ENCODE measurements at regions not wholly inside any gene's neighbourhood (a gene's known extent, or its start where the extent isn't known, plus 50 kb on each side); places are given as distances from the start of the nearest gene placed in this dataset.
"Not testable (repeated sequence)": the region's sequence is repeated elsewhere in the genome, so short reads cannot be mapped to it uniquely, and the experiment has no call there.

DNA sequence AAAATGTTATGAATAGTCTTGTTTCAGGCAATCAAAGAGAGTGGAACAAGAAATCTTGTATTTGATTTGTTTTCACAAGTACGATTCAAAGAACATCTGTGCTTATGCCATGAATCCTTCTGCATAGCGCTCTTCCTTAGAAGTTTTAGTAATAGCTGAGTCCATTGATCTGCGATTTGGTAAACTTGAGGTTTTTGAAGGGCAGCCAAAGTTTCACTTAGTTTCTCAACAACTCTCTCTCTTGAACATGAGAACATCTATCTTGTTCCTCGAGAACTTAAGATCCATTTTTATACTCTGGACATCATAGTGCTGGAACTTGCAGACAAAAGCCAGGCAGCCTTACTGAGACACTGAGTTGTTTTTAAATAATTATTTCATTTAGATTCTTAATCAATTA, 96.2 kb upstream of the USP15 start:
- DNase-seq (ENCODE audit: low read depth in 2 of 2) = no peak

DNA sequence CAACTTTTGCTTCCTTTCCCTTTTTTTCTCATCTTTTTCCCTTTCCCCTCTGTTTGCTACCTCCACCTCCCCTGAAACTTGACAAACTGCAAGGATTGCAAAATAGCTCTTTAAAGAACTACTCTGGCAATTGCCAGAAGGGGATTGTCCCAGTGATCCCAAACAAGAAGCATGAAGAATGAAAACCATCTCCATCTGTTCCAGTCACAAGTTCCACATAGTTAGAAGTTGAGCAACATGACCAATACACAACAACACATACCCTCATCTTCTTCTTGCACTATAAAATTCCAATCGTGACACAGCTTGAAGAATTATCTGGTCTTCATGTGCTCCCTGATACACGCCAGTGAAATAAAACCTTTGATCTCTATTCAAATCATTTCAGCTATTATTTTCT, 93.7 kb upstream of the USP15 start:
- no peak for DNase-seq (ENCODE audit: low read depth in 2 of 2)

DNA sequence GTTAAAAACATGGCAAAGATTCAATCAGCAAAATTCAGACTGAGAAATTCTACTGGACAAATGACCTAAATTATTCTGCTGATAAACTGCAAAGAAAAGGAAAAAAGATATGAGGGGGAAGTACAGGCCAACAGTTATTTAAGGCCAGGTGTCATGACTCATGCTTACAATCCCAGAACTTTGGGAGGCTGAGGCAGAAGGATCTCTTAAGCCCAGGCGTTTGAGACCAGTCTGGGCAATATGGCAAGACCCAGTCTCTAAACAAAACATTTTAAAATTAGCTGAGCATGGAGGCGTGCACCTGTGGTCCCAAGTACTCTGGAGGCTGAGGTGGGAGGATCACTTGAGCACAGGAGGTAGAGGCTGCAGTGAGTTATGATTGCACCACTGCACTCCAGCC, 91.8 kb upstream of the USP15 start:
- no peak for DNase-seq (ENCODE audit: low read depth in 2 of 2)

DNA sequence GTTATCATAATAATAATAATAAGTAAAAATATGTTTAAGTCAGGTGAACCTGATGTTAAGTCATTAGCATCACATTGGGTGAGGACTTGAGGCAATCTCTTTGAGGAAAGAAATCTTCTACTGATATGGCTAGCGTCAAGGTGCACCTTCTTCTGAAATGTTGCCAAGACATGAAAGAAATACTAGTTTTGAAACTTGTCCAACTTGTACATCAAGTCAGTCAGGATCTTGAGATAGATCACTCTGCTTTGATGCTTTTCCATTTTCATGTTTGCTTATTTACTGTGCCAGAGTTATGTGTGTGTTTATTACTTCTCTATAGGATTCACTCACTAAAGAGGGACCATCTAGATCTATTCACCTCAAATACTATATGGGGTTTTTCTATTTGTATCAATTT, 90.0 kb upstream of the USP15 start:
- no peak for DNase-seq (ENCODE audit: low read depth in 2 of 2)

DNA sequence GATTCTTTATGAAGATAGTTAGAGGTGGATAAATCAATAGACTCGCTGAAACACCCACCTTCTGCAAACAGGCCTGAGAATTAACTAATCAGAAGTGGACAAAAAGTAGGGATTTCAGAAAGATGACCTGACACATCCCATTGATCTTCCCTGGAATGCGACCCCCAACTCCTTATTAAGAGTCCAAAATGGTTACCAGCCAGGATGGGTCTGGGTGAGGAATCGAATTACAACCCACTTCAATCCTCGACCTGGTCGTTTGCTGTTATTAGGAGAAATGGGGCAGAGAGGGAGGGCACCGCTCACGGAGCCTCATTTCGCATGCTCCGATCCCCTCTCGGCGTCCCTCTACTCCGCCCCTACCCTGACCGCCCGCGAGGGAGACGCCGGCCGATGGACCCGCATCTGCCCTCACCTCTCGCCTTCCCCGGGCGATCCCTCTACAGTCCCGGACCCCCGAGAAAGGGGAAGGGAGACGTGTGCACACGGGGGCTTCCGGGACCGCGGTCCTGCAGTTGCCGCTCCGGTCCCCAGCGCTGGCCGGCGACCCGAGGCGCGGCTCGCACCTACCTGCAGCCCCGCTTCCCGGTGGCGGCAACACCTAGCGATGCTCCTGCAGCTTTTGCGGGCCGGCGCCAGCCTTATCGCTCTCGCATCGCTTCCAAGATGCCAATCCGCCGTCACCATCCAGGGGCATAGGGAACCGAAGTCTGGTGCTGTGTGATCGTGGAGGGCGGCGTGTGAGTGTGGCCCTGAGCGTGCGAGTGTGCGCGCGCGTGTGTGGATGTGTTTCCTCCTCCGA, 69.3 kb upstream of the USP15 start:
- DNase-seq (ENCODE audit: low read depth in 2 of 2) = peak in 1 of 2 donors; percentile 1

DNA sequence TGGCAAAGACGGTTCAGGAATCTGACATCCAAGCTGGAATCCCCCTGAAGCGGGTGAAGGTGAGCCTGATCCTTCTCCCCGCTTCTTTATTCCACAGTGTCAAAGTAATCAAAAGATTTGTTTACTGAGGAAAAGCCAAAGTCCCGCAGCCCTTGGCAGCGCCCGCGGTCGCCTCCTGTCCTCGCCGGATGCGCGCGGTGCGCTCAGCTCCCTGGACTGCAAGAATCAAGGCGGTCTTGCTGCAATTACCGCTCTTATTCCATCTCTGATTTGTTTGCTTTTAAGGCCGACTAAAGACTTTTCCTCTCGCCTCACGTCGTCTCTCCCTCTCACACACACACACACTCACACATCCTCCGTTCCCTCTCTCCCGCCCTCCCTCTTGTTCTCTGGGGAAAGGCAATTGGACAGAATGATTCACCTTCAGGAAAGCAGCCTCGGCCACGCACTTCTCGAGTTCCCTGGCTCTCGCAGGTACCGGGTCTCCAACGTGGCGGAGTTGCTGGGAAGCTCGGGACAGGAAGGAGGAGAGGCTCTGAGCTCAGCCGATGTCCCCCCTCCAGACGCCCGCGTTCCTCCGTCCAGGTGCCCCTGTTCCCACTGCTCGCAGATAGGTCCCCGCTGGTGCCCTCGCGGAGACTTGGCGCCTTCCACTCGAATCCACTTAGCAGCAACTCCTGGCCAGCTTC, 68.6 kb upstream of the USP15 start:
- DNase-seq (ENCODE audit: low read depth in 2 of 2) = peak; percentile 13 to 21

DNA sequence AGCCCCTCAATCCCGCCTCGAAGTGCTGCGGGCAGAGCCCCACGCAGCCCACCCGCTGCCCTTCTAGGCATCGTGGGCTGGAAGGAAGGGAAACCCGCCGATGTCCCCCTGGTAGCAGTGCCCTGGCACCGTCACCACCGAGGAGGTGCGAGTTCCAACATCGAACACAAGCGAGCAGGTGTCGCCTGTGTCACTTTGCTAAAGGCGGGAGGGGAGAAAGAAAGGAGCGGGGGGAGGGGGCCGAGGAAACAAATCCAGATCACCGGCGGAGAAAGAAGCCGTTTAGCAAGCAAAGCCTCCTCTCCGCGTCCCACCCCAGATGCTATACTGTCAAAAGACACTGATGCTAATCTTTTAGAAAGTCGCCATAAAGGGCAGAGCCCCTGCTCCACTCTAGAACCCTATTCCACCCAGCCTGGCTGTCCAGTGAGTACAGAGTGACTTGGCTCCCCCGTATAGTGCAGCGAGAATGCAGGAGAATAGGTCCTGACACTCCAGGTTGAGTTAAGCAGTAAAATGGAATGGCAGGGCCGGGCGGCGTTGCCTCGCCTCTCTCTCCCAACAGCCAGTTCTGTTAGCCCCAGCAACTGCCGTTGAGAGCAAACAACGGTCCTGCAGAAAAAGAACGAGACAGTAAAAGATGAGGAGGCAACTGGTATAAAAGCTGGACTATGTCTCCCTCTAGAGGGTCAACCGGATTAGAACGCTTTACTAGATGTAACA, 67.9 kb upstream of the USP15 start:
- DNase-seq (ENCODE audit: low read depth in 2 of 2) = peak; percentile 82 to 83

DNA sequence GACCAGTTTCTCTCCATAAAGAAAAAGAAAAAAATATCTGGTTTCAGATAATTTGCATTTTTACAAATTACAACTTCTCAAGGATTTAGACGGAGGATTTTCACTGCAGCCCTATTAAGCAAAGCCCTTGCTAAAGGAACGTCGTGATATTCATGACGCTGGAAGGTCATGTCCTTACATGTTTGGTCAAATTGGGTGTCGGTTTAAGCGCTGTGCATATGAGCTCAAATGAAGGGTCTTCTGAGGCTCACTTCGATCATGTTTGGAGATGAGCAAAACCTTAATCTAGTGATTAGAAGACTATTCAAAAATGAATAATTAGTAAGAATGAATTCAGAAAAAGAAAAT, 67.3 kb upstream of the USP15 start:
- no peak for DNase-seq (ENCODE audit: low read depth in 2 of 2)

DNA sequence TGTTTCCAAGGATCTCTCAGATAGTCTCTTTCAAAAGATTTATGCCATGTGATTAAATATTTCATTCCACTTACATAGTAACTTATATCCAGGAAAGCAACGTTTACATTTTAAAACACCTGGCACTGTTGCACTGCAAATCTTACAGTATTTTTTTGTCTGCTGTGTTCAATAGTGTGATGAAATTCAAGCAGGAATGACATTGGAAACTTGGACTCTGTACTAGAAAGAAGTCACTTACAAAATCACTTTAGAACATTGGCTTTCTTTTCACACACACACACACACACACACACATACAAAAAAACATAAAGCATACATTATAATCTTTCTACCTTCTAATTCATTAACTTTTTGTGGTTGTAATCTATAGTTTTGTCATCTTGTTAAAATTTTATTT, 66.2 kb upstream of the USP15 start:
- DNase-seq (ENCODE audit: low read depth in 2 of 2) = no peak

DNA sequence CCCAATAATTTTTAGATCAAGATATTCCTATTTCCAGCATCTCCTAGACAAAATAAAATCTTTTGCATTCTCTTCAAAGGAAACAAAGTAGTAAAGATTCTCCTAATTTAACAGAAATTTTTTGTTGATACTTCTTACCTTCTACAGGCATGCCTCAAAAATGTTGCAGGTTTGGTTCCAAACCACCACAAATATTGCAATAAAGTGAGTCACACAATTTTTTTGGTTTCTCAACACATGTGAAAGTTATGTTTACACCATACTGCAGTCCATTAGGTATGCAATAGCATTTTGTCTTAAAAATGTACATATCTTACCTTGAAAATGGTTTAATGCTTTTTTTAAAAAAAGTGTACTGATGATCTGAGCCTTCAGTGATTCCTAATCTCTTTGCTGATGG, 65.6 kb upstream of the USP15 start:
- no peak for DNase-seq (ENCODE audit: low read depth in 2 of 2)

DNA sequence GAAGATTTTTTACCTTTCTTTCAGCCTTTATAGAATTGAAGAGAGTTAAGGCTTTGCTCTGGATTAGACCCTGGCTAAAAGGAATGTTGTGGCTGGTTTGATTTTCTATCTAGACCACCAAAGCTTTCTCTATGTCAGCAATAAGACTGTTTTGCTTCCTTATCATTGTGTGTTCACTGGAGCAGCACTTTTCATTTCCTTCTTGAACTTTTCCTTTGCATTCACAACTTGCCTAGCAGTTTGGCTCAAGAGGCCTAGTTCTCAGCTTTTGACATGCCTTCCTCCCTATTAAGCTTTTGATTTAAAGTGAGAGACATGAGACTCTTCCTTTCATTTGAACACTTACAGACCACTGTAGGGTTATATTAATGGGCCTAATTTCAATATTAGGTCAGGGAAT, 64.1 kb upstream of the USP15 start:
- no peak for DNase-seq (ENCODE audit: low read depth in 2 of 2)

DNA sequence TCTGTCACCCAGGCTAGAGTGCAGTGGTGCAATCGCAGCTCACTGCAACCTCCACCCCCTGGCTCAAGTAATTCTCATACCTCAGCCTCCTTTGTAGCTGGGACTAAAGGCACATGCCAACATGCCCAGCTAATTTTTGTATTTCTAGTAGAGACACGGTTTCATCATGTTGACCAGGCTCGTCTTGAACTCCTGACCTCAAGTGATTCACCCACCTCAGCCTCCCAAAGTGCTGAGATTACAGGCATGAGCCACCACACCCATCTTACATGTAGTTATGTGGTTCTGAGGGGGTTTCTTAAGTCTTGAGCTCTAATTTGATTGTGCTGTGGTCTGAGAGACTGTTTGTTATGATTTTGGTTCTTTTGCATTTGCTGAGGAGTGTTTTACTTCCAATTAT, 57.3 kb upstream of the USP15 start:
- DNase-seq (ENCODE audit: low read depth in 2 of 2) = not testable (repeated sequence)

DNA sequence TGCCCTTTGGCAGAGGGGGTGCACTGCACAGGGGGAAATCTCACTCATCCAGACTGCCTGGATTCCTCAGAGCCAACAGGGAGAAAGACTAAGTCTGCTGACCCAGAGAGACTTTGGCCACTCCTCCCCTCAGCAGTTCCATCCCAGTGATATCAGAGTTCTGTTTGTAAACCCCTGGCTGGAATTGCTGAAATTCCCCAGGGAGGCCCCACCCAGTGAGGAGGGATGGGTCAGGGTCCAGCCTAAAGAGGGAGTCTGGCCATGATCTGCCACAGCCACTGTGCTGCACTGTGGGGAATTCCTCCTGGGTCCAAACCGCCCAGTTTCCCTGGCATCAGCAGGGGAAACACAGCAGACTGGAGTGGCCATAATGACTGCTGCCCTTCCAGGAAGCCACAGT, 54.9 kb upstream of the USP15 start:
- DNase-seq (ENCODE audit: low read depth in 2 of 2) = no peak

DNA sequence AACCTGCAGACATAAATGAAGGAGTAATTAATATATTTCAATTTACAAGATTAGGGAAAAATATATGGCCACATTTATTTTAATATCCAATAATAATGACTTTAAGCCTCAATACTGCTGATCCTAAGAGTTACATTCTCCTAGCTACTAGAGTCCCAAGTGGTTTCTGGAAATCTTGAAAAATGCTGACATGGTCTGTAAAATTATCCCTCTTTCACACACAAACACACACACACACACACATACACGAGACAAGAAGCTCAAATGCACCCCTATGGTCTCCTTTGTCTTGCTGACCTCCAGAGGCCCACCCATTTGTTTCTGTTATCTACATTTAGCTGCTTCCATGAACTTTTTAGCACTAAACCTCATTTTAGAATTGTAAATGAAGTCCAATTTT, 53.0 kb upstream of the USP15 start:
- DNase-seq (ENCODE audit: low read depth in 2 of 2) = no peak

Data from lung microvascular endothelial cell (primary cell).